AG08396 (cell line): ENCODE measurements at regions not wholly inside any gene's neighbourhood (a gene's known extent, or its start where the extent isn't known, plus 50 kb on each side); places are given as distances from the start of the nearest gene placed in this dataset.
"Not testable (repeated sequence)": the region's sequence is repeated elsewhere in the genome, so short reads cannot be mapped to it uniquely, and the experiment has no call there.

ENCODE experiments used
- DNase-seq: peaks from one replicate; pipeline ENCODE4 v3.0.0; 2012; ENCODE audit warnings: low spot score, mixed read lengths

DNA sequence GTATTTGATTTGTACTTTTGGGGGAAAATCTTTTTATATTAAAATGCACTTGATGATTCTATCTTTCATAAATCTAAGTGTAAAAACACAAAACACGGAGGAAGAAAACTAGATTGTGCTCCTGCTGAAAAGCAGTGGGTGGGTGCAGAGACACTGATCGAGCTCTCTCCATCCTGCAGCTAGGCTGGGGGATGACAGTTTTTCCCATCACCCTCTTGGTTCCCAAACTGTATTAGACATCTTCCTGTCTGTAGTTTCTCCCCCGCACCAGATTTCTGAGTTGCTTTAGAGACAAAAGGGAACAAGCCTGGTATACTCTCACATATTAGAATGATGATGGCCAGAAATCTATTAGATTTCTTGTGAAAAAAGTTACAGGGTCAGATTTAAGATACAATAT lies 99.6 kb downstream of the FAM114A2 start:
- DNase-seq, result no peak

DNA sequence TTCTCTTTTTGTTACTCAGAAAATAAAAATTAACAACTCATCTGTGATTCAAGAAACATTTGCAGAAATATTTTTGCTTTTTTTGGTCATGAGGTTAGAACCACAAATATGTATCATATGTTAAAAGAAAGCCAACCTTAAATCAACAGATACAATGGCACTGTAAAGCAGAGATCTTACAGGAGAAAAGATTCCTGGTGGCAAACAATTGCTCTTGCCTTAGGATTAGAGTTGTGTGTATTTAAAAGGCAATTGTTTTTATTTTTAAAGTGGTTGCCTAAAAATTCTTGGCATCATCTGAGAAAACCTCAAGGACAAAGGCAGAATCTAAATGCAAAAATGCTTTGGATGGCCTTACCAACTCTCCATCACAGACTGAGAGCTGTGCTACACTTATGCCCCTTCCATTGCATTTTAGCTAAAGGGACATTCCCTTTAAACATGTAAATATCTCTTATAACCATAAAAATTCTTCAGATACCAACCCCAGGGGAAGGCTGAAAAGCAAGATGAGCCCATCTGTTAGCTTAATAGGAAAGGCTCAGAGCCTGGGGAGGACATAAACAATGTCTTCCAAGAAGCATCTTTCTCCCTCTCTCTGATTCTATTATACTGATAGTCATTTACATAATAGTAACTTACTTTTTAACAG lies 100.4 kb downstream of the FAM114A2 start:
- DNase-seq, result no peak

DNA sequence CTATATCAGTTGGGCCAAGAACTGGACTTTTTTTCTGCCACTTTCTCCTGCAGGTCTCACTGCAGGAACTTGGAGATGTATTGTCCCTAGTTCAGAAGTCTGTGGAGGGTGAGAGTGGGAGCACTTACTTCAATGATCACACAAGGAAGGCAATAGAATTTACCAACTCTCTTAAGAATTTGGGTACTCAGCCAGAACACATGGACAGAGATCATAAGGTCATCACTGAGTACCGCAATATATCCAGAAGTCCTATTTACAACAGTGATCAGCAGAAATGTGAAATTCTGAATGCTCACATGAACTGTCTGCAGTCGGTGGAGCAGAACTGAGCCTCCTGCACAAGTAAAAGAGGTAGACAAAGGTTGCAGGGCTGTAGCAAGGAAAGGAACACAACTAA lies 101.0 kb downstream of the FAM114A2 start:
- DNase-seq, result no peak

DNA sequence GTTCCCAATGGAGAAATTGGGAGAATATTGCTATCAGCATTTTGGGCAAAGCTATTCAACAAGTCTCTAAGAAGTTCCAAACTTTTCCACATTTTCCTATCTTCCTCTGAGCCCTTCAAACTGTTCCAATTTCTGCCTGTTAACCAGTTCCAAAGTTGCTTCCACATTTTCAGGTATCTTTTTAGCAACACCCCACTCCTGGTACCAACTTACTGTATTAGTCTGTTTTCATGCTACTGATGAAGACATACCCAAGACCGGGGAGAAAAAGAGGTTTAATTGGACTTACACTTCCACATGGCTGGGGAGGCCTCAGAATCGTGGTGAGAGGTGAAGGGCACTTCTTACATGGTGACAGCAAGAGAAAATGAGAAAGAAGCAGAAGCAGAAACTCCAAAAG lies 103.6 kb downstream of the FAM114A2 start:
- DNase-seq, result not testable (repeated sequence)

DNA sequence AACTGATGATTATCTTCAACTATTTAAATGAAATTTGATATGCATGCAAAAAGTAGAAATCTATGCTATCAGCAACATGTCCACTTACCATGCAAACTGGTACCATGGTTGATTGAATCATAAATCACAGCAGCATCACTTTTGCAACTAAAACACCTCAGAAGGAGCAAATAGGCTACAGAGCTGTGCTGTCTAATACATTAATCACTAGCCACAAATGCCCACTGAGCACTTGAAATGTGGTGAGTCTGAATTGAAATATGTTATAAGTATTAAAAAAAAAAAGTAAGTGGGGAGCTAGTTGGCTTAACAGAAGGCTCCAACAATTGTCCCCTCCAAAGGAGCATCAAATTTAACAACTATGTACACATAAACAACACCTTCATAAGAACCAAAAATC lies 112.5 kb downstream of the FAM114A2 start:
- no peak for DNase-seq

DNA sequence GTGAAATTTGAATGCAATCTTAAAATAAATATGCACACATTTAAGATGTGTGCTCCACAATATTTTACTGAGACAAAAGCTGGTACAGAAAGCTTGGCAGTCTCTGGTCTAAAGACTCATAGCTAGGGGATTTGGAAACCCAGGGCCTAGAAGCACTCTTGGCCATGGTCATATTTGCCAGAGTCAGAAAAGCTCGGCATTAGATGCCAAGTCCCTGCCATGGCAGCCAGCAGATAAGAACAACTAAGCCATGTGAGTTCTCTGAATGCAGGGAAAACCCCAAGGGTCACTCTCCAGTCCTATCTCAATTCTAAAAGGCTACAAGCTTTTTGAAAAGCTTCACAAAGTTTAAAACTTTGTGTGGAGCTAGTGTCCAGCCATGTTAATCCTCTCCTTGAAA lies 119.5 kb downstream of the FAM114A2 start:
- DNase-seq, result no peak

DNA sequence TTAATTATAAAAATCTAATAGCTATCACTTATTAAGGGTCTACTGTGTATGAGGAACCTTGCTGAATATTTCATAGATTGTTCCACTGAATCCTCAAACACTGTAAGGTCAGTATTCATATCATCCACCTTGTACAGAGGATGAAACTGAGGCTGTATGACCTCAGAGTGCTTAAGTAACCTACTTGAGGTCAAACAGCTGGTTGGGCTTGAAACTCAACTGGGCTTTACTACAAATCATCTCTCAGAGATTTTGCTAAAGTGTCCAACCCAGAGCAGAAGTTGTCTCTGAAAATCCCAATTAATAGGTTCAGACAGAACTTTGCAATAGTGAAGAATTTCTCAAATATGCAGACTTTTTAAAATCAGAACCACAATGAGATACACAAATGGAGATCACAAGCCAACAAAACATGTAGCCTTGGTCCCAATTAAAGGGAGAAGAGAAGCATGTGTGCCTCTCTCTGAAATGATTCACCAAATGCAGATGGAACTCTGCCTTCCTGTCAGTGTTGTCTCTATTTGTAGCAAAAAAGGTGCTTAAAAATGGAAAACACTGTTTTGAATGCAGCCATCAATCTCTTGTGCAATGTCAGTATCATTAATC lies 131.4 kb downstream of the FAM114A2 start:
- no peak for DNase-seq

DNA sequence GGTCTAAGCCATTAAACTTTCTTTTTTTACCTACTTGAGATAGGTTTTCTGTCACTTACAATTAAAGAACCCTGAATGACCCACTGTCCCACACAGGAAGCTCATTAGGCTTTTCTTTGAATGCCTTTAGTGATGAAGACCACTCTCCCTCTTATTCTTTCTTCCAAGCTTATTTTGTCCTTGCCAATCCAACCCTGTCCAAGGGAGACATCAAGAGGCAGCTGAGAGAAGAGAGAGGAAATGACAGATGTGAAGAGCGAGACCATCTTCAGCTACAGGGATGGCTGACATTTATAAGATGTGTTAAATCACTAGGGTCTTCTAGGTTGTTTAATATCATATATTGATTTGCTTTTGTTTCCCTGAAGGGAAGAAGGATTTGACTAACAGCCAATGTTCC lies 133.5 kb downstream of the FAM114A2 start:
- DNase-seq, result no peak

DNA sequence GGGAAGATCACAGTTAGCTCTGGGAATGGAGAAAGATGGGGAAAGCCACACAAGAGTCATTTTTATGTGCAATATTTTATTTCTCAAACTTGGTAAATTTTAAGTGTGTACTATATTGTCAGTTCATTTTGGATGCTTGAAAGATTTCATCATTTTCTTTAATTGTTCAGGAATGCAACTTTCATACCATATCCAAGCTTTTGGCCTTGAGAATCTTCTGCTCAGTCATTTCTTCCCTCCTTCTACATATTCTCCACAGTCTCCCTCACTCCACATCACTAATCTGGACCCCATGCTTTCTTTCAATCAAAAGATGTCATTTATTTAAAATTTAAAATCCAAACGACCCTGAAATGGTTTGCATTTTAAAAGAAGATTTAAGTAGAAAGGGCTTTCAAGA lies 135.4 kb downstream of the FAM114A2 start:
- DNase-seq, result no peak

DNA sequence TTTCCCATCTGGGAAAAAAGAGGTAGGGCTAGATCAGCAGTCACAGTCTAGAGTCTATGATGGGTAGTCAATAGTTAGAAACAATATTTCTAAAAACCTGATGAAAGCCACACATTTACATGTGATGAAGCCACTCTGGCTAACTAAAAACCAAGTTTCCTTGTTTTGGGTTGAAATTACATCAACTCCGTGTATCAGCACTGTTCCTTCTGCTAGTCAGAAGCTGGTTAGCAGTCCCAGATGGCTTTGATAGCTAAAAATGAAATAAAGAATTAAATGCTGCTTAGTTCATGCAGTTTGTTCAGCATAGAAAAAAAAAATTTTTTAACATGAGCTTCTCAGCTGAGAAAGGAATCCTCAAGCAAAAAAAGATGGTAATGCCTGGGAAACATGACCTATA lies 136.7 kb downstream of the FAM114A2 start:
- no peak for DNase-seq

DNA sequence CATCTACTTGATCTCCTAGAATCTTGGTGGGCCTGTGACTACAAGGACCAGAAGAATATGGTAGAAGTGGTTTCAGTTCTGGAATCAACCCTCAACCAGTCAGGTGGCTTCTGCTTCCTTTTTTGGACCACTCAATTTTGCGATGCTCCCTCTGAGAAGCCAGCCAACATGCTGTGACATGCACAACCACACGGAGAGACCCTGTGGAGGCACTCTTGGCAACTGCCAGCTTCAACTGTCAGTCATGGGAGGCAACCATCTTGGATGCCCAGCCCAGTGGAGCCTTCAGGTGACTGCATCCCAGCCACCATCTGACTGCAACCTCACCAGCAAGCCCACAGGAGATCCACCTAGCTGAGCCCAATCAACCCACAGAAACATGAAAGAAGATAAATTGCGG lies 137.3 kb downstream of the FAM114A2 start:
- DNase-seq, result no peak

DNA sequence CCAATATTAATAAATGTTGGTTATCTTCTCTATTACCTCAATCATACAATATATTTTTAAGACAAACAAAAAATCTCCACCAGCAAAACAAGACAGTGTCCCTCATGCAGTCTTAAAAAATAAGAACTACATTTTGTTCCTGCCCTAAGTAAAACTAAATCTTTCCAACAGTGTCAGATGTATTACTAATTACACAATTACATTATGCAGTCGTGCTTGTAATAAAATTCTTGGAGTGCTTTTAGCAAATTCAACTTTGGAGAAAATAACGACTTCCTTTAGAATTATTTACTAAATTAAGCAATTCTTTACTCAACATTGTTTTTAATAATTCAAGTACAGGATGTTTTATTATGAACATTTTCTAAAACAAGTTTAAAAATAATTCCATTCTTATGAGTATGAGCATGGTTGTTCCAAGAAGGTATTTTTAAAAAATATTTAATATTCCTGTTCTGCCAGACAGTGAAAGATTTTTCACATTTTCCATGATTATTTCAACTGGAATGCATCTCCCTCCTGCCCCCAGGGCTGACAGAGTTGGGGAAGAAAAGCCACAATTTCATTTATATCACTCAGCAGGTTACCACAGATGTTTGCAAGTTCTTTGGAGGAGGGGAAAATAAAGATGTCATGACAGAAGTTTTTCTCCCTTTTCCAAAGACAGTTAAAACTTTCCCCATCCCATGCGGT lies 137.9 kb downstream of the FAM114A2 start:
- DNase-seq, result peak; percentile 66

DNA sequence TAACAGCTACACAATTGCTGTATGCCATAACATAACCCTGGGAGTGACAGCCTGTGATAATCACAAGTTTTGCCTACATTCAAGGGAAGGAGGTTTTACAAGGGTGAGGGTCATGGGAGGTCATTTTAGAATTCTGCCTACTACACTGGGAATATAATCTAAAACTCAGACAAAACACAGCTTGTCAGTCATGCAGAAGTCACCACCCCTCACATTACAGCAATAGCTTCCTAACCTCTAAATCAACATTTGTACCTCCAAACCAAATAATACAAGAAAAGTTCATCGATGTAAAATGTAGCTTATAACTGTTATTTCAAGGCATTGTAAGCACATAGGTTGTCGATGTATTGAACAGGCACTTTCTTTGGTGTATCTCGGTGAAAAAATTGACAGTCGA lies 139.0 kb downstream of the FAM114A2 start:
- DNase-seq, result no peak

DNA sequence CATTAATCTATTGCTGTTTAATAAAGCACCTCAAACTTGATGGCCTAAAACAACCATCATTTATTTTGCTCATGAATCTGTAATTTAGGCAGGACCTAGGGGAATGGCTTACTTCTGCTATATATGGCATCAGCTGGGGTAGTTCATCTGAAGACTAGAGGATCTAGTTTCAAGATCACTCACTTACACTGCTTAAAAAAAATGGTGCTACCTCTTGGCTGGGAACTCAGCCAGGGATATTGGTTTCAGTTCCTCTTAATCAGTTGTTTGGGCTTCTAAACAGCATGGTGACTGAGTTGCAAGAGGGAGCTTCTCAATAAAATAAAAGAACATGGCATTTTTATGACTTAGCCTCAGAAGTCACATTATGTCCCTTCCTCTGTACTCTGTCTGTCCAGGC lies 142.0 kb downstream of the FAM114A2 start:
- peak; percentile 20 for DNase-seq

DNA sequence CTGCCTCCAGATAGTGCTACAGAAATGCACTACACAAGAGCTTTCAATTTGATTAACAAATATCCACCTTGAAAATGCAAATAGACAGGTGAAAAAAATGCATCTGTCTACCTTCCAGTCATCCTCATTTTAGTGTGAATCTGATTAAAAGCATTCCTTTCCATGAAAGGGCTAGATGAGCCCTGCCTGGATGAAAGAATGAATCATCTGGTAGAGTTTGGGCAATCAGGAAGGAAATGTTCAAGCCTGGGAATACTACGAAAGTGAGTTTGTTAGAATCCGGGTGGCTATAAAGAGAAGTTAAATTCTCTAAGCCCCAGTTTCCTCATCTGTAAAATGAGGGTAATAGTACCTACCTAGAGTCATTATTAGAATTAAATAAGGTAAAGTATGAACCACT lies 142.6 kb downstream of the FAM114A2 start:
- DNase-seq, result no peak

DNA sequence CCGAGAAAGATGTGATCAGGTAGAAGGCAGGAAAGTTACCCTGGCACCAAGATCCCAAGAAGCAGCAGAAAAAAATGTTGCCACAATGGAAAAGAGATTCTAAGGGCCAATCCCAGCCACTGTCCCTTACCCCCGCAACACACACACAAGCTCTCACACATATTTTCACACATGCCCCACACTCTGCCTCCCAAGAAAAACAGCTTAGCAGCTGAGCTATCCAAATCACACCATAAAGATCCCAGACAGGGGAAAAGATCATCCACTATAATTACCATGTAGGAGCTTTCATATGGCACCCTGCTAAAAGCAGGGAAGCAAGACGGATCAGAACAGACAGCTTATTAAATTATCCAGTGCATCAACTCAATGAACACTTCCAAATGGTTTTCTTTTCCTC lies 143.4 kb downstream of the FAM114A2 start:
- DNase-seq, result no peak

DNA sequence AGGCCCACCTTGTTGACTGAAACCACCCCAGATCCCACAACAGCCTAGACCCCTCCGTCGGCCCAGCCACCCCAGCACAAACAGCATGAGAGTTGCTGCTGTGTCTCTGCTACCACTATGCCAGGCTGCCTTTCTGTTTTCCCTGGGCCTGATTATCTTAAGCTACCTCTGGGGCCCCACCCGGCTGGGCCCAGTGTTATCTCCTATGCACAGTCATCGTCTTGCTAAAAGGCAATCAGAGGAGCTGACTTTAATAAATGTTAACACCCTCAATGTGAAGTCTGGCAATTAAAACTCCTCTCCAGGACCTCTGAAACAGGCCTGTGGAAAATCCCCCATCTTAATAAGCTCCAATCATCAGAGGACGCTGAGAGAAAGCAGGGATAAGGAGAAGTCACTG lies 144.9 kb downstream of the FAM114A2 start:
- no peak for DNase-seq

DNA sequence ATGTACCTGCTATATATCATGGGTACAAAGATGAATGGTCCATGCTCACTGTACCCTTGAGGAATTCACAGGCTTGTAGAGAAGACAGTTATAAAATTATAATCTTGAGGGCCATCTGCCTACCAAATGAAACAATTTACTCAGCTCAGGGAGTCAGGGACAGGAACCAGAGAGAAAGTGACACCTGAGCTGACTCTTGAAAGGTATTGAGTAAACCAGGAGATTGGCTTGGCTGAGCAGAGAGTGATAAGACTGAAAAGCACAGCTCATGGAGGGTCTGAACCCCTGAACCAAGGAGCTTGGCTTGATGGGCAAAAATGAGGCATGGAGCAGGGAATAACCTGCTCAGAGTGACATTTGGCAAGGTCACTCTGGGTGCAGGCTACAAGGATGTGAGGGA lies 147.3 kb downstream of the FAM114A2 start:
- no peak for DNase-seq

DNA sequence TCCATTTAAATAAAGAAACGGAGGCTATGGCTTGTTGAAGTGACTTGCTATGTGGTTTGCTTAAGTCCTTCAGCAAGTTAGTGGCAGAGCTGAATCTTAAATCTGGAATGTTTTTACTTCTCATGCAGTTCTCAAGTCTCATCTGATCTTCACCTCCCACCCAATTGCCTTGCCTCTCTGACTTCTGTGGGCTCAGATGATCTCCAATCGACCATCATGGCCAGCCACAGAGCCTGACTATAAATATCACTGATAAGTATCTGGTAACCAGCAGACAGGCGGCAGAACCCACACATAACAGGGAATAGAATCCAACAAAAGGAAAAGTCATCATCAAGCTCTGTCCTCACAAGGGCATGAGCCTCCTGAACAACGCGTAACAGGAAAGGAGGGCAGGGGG lies 149.9 kb downstream of the FAM114A2 start:
- no peak for DNase-seq

DNA sequence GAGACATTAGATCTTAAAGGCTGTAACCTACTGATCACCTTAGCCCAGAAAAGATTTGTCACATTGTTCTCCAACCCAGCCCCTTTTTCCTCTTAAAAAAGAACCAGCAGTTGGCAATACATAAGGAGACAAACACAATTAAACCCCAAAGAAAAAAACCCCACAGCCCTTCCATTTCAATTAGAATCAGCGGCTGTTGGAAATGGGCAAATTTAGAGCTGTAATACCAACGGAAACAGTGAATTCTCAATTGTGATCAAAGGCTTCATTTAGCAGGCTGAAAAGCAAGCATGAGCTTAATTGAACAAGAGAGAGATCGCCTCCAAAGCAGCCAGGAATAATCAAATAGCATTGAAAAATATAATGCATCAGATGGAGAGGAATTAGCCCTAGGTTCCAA lies 153.6 kb downstream of the FAM114A2 start:
- DNase-seq, result no peak

DNA sequence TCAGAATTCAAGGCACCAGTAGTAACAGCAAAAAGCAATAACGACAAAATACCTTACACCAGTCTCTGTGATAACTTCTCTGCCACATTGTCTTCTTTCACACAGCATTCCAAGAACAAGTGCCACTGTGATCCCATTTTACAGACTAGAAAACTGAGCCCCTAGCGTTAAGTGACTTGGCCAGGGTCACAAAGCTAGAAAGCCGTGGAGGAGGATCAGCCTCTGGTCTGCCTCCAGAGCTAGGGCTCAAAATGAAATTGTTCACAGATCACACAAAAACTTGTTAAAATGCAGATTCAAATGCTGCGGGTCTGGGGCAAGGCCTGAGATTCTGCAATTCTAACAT lies 154.1 kb downstream of the FAM114A2 start:
- no peak for DNase-seq

DNA sequence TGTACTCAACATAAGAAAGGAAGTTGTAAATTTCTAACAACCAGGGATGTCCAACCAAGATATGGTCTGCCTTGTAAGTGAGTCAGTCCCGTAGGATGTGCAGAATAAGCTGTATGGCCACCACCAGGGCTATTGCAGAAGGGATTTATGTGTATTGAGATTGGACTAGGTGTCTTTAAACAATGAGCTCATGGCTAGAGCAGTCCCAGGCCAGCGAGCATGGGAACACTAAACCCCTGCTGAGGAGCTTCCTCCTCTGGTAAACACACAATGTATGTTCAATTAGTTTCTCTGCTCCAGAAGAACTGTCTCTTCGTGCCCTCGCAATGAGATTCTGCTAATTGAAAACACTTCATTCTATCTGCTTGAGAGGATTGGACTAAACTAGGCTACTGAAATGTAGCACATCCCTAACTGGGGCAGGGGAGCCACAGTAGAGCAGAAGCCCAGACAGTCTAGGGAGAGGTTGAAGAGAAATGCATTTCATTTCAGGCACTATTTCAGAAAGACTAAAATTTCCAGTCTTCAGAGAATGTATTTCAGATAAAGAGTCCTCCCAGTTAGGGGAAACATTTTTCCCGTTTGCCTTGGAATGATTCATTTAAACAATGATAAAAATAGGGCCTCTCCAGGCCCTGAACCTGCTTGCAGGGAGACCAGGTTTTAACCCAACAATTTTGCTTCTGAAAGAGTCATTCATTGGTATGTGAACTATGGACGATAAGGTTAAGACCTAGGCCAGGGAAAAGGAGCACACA lies 154.7 kb downstream of the FAM114A2 start:
- peak; percentile 60 for DNase-seq

DNA sequence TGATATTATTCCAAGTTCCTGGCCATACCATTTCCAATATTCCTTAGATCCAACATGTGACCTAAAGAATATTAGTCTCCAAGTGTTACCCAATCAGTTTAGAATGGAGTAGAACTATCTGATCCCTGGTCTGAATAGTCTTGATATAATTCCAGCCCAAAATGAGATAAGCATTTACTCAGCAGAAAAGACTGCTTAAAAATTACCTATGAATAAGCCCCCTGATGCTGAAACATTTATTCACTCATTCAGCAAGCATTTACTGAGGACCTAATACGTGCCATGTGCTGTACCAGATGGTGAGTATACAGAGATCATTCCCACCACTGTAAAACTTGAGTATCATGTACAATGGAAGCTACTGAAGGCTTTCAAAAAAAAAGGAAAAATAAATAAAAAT lies 157.0 kb downstream of the FAM114A2 start:
- DNase-seq, result no peak
